HG02884 (cell line): ENCODE measurements at regions not wholly inside any gene's neighbourhood (a gene's known extent, or its start where the extent isn't known, plus 50 kb on each side); places are given as distances from the start of the nearest gene placed in this dataset.
A peak's percentile ranks its signal among the peaks of the same experiment; 100 is the strongest.

Experiments
- ATAC-seq: cut with Tn5 transposase; IDR thresholded peaks from one replicate; pipeline ENCODE4 v1.9.1; 2021; ENCODE audit warnings: mild to moderate bottlenecking, moderate library complexity; ENCODE audit not compliant: unreplicated experiment

GRCh38 chr12:23057571-23057970, 432.6 kb downstream of the ETNK1 start:
- no peak for ATAC-seq

DNA sequence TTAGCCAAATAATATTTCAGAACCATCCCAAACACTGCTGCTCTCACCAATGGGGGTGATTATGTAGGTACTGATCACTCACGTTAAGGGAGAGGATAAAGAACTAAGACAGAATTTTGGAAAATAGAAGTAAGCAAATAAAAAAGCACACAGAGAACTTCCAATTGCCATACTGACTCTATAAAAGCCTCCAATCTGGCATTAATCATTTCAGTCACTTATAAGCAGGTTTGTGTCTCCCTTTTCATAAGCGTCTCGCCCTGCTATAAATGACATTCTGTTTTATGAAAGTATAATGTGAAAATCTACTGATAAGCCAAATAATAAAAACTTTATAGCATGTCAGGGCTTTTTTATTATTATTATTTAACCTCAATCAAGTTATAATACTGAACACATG, 435.2 kb downstream of the ETNK1 start:
- no peak for ATAC-seq

- ATAC-seq = no peak
Observed at GRCh38 chr12:23063206-23063605, 438.2 kb downstream of the ETNK1 start.

- no peak for ATAC-seq
Observed at GRCh38 chr12:23066095-23066494, 441.1 kb downstream of the ETNK1 start.

GRCh38 chr12:23083267-23083666, 458.3 kb downstream of the ETNK1 start:
- ATAC-seq = peak; percentile 90

DNA sequence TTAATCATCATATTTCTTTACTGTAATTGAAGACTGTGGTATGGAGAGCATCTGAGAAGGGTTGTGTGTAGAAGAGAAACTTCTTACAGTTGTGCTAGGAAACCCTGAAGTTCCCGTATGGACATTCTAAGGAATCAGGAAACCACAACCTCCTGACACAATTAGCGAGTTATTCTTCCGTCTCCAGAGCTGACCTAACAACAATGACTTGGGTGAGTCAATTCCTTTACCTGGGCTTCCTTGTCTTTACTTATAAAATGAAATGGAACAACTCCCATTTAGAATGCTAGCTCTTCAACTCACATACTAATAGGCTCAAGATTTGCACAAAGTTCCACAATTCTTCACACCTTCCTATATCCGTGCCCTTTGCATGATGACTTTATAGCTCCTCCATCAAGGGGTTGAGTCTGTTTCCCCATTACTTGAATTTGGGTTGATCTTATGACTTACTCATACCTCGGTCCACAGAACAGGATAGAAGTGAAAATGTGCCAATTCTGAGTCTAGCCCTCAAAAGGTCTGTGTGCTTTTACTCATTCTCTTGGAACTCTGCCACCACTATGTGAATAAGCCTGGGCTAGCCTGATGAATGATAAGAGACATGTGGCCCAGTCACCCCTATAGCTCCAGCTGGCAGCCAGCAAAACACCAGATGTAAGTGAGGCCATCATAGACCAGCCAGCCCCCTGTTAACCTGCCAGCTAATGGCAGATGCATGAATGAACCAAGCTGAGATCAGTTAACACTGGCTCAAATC, 459.4 kb downstream of the ETNK1 start:
- ATAC-seq = no peak

GRCh38 chr12:23088594-23088993, 463.6 kb downstream of the ETNK1 start:
- no peak for ATAC-seq

GRCh38 chr12:23093488-23093887, 468.5 kb downstream of the ETNK1 start:
- no peak for ATAC-seq

DNA sequence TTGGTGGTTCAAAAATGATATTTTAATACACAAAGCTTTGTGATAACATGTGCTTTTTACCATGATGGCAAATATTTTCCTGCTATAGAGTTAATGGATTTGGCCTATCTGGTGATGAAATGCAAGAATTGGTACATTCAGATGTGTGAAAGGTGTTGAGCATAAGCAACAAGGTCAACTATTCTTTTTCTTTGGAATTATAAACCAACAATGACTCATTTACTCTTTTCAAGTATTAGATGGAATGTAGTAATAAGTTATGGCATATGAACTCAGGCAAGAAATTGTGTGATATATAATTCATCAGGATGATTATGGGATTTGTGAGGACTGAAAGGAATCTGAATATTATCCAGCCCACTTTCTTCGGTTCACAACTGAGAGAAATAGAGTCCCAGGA, 471.4 kb downstream of the ETNK1 start:
- ATAC-seq = no peak

GRCh38 chr12:23098110-23098509, 473.1 kb downstream of the ETNK1 start:
- ATAC-seq = no peak

GRCh38 chr12:23098517-23098916, 473.5 kb downstream of the ETNK1 start:
- no peak for ATAC-seq

GRCh38 chr12:23099104-23099503, 474.1 kb downstream of the ETNK1 start:
- no peak for ATAC-seq

GRCh38 chr12:23099604-23100003, 474.6 kb downstream of the ETNK1 start:
- no peak for ATAC-seq

- ATAC-seq = no peak
Observed at GRCh38 chr12:23108957-23109356, 484.0 kb downstream of the ETNK1 start.

- no peak for ATAC-seq
Observed at GRCh38 chr12:23113781-23114180, 488.8 kb downstream of the ETNK1 start.

GRCh38 chr12:23115984-23116383, 491.0 kb downstream of the ETNK1 start:
- ATAC-seq = no peak

- ATAC-seq = no peak
Observed at GRCh38 chr12:23126794-23127193, 501.8 kb downstream of the ETNK1 start.

DNA sequence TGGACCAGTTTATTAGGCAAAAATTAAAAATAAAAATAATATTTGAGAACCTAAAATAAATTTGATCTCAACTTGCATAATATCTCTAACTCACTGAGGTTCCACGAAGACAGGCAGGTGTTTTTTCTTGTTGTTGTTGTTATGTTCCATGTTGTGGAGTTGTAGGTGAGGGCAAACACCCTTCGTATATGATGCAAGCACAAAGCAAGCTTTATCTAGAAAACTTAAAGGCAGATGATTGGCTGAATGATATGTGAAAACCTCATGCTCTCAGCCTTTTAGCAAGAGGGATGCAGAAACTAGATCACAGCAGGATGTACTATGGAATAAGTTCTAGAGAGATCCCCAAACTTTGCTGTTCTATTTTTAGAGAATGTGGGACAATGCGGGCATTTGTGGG, 502.7 kb downstream of the ETNK1 start:
- no peak for ATAC-seq

DNA sequence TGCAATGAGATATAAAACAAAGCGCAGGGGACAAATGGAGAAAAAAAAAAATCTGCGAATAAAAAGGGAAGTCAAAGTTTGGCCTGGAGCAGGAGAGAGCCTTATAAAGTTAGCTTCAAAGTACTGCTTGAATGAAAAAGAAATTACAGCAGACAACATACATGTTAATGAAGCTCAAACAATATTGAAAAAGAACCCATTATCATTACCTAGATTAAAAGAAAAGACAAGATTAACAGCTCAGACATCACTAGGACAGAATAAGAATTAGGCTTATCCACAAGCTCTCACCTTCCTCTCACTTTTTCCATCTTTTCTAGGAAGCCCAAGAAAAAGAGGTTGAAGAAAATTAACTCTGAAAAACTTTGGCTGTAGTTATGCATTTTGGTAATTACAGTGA, 503.5 kb downstream of the ETNK1 start:
- no peak for ATAC-seq

DNA sequence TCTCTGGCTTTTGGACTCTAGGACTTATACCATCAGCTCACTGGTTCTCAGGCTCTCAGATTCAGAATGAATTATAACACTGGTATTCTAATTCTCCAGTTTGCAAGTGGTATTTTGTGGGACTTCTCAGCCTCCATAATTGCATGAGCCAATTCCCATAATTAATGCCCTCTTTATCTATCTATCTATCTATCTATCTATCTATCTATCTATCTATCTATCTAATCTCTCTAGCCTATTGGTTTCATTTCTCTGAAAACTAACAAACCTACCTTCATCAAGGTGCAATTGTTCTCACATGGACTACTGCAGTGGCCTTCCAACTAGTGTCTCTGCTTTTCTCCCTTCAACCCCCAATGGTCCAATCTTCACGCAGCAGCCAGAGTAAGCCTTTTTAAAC, 507.4 kb downstream of the ETNK1 start:
- no peak for ATAC-seq

- no peak for ATAC-seq
Observed at GRCh38 chr12:23133471-23133870, 508.5 kb downstream of the ETNK1 start.

DNA sequence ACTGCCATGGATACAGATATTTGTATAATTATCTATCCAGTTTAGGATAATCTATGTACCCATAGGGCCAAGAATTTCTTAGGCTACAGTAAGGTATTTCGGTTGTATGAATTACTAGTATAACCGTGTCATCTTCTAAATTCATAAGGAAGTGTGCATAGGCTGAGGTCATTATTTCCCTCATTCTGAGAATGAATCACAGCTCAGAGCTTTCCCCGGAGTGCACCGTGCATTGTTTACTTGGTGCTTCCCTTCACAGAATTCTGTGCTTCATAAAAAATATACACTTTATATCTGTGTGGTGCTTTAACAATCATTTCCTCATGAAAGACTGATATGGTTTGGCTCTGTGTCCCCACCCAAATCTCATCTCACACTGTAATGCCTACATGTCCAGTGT, 514.1 kb downstream of the ETNK1 start:
- no peak for ATAC-seq

GRCh38 chr12:23140710-23141109, 515.7 kb downstream of the ETNK1 start:
- no peak for ATAC-seq
